ENCODE measurements at regions not wholly inside any gene's neighbourhood (a gene's known extent, or its start where the extent isn't known, plus 50 kb on each side); places are given as distances from the start of the nearest gene placed in this dataset.

- intact Hi-C loops (cut with DNase I), result no loop called here
- TF ChIP-seq CTCF (IDR thresholded peaks at IDR 0.05), result no peak
- ATAC-seq, result no peak
Observed at GRCh38 chr14:100955201-100955600, 51.7 kb upstream of the RTL1 start.

GRCh38 chr14:100962494-100962893 is 59.0 kb upstream of the RTL1 start:
- ATAC-seq (no peak), DNase-seq (no peak)
- no peak overlapping the region for H3K4me3 ChIP-seq
- no peaks in the 10 kb centered on the region for H3K36me3 ChIP-seq
- H3K4me1 ChIP-seq, result no peaks in the 10 kb centered on the region
- no peak overlapping the region for H3K27ac ChIP-seq
- no peaks in the 10 kb centered on the region for H3K9me3 ChIP-seq
- intact Hi-C loops (cut with DNase I), result no loop called here
- no peaks in the 10 kb centered on the region for H3K27me3 ChIP-seq
- no peak for TF ChIP-seq CTCF (IDR thresholded peaks at IDR 0.05)

More at GRCh38 chr14:100955201-100955600, 51.7 kb upstream of the RTL1 start:
- H3K9me3 ChIP-seq, result no peaks in the 10 kb centered on the region
- H3K4me3 ChIP-seq, result no peak overlapping the region
- no peaks in the 10 kb centered on the region for H3K27me3 ChIP-seq
- no peak overlapping the region for H3K27ac ChIP-seq
- H3K4me1 ChIP-seq, result no peaks in the 10 kb centered on the region
- H3K36me3 ChIP-seq, result no peaks in the 10 kb centered on the region
- DNase-seq, result no peak

GRCh38 chr14:100965296-100965695 is 61.8 kb upstream of the RTL1 start:
- Histone ChIP-seq H3K36me3 (no peaks in the 10 kb centered on the region), H3K9me3 (no peaks in the 10 kb centered on the region), H3K4me1 (no peaks in the 10 kb centered on the region), H3K27me3 (no peaks in the 10 kb centered on the region), H3K27ac (no peak overlapping the region), H3K4me3 (no peak overlapping the region)
- TF ChIP-seq CTCF (IDR thresholded peaks at IDR 0.05), result no peak
- ATAC-seq (no peak), DNase-seq (no peak)
- intact Hi-C loops (cut with DNase I), result no loop called here

GRCh38 chr14:100967178-100967577 is 63.7 kb upstream of the RTL1 start:
- no peaks in the 10 kb centered on the region for H3K36me3 ChIP-seq
- H3K4me3 ChIP-seq, result no peak overlapping the region
- no peak for TF ChIP-seq CTCF (IDR thresholded peaks at IDR 0.05)
- no peaks in the 10 kb centered on the region for H3K4me1 ChIP-seq
- H3K9me3 ChIP-seq, result no peaks in the 10 kb centered on the region
- DNase-seq (no peak), ATAC-seq (no peak)
- no peaks in the 10 kb centered on the region for H3K27me3 ChIP-seq
- intact Hi-C loops (cut with DNase I), result no loop called here
- no peak overlapping the region for H3K27ac ChIP-seq

GRCh38 chr14:100967930-100968329 is 64.4 kb upstream of the RTL1 start:
- Histone ChIP-seq H3K9me3 (no peaks in the 10 kb centered on the region), H3K4me3 (no peak overlapping the region), H3K27ac (no peak overlapping the region), H3K27me3 (no peaks in the 10 kb centered on the region), H3K36me3 (no peaks in the 10 kb centered on the region), H3K4me1 (no peaks in the 10 kb centered on the region)
- TF ChIP-seq CTCF (IDR thresholded peaks at IDR 0.05), result no peak
- DNase-seq (no peak), ATAC-seq (no peak)
- intact Hi-C loops (cut with DNase I), result no loop called here

Data from upper lobe of right lung (tissue), 1 donor.